Spleen (tissue), 11 donors: ENCODE measurements at regions not wholly inside any gene's neighbourhood (a gene's known extent, or its start where the extent isn't known, plus 50 kb on each side); places are given as distances from the start of the nearest gene placed in this dataset.

Experiments used
- DNase-seq: peaks from one replicate; pipeline ENCODE4 v3.0.0-alpha.2; 2020
- H3K27ac ChIP-seq, 8 donors: fragments of 200-600 bp; sonication (generic) in 7 of 8; 1 replicate in 4 of 8; 2 replicates in 4 of 8; pipeline versions ENCODE4 v1.5.0 to v1.8.0; 2016 to 2021; ENCODE audit warnings: inconsistent platforms in 4 of 8, mild to moderate bottlenecking in 4 of 8, moderate library complexity in 1 of 8
- H3K27me3 ChIP-seq, 7 donors: fragments of 200-600 bp; sonication (generic) in 6 of 7; replicated peaks in 1 of 7; 1 replicate in 4 of 7; 2 replicates in 3 of 7; pipeline versions ENCODE4 v1.5.0 to v1.8.0; 2016 to 2021; ENCODE audit warnings: inconsistent platforms in 3 of 7, mild to moderate bottlenecking in 1 of 7
- H3K36me3 ChIP-seq, 6 donors: fragments of 200-600 bp; sonication (generic) in 5 of 6; 1 replicate in 4 of 6; 2 replicates in 2 of 6; pipeline versions ENCODE4 v1.5.0 to v1.8.0; 2016 to 2021; ENCODE audit warnings: inconsistent platforms in 2 of 6
- H3K4me1 ChIP-seq, 6 donors: fragments of 200-600 bp; sonication (generic) in 5 of 6; 1 replicate in 3 of 6; 2 replicates in 3 of 6; pipeline versions ENCODE4 v1.5.0 to v1.8.0; 2016 to 2021; ENCODE audit warnings: inconsistent platforms in 3 of 6
- H3K4me3 ChIP-seq, 8 donors: fragments of 200-600 bp; sonication (generic) in 7 of 8; 1 replicate in 4 of 8; 2 replicates in 4 of 8; pipeline versions ENCODE4 v1.5.0 to v1.8.0; 2016 to 2021; ENCODE audit warnings: inconsistent platforms in 4 of 8, mild to moderate bottlenecking in 4 of 8, moderate library complexity in 2 of 8
- H3K9me3 ChIP-seq, 8 donors: fragments of 200-600 bp; sonication (generic) in 7 of 8; 1 replicate in 4 of 8; 2 replicates in 4 of 8; pipeline versions ENCODE4 v1.5.0 to v1.8.0; 2016 to 2021; ENCODE audit warnings: inconsistent platforms in 4 of 8
- POLR2A ChIP-seq, 3 donors: fragments of 450-650 bp; IDR thresholded peaks; one replicate each; pipeline ENCODE4 v1.5.1; 2017; ENCODE audit warnings: antibody characterized with exemption in 3 of 3, mild to moderate bottlenecking in 1 of 3
- POLR2AphosphoS5 ChIP-seq, 3 donors: sonication (generic); formaldehyde crosslinking; IDR thresholded peaks; one replicate each; pipeline ENCODE4 v1.5.1; 2017; ENCODE audit warnings: antibody characterized with exemption in 3 of 3
- WGBS, 5 donors: extraction: QIAGEN DNeasy Blood & Tissue Kit in 3 of 5; methylation state at CpG; one replicate each; pipeline versions ENCODE4 v1.1.5 to v1.1.7; 2013 to 2018; 5-methylcytosine and 5-hydroxymethylcytosine counted together
- intact Hi-C: fragments of 100-400 bp; cut with DNase I; formaldehyde crosslinking; loops from one replicate; pipeline ENCODE4 v1.15.0; 2023; ENCODE audit warnings: low total_unique reads
- TF ChIP-seq, protein P1 (sequence below), 11 experiments: fragments of 200-600 bp in 7 of 11; fragments of 450-650 bp in 4 of 11; sonication (generic) in 4 of 11; IDR thresholded peaks in 8 of 11; conservative IDR thresholded peaks in 3 of 11; 1 replicate in 7 of 11; 2 replicates in 4 of 11; pipeline versions ENCODE4 v1.4.0 to v1.8.0; 2016 to 2021; ENCODE audit warnings: antibody characterized with exemption in 11 of 11, inconsistent platforms in 4 of 11, mild to moderate bottlenecking in 1 of 11
- donor health status: healthy with polysubstance abuse.
- donor health status: DM: no; HTN: no; CAD: no; lungs with moderate emphysema.
- donor health status: DM: no; HTN: no; CAD: no.
- donor health status: Bipolar disorder and iron deficiency.
- donor health status: healthy.
- donor health status: DM: no; HTN: no; CAD: no.
- donor health status: DM: yes; HTN: yes; CAD: no.

DNA sequence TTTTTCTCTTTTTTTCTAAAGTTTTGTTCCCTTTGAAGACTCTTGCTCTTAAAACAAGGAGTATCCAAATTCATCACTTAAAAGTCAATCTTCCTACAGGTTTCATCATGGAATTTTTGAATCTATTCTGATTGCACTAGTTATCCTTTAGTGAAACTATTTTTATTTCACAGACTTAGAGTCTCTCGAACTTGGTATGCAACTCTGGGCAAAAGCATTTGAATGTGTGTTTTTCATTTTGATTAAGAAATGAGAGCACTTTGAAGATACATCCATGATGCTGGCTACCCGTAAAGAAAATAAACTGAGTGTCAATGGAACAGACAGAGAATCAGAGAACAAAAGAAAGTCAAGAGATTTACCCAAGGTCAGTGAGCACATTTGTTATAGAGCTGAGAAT lies 586.5 kb downstream of the EPM2A start:
- TF ChIP-seq, protein P1, sequence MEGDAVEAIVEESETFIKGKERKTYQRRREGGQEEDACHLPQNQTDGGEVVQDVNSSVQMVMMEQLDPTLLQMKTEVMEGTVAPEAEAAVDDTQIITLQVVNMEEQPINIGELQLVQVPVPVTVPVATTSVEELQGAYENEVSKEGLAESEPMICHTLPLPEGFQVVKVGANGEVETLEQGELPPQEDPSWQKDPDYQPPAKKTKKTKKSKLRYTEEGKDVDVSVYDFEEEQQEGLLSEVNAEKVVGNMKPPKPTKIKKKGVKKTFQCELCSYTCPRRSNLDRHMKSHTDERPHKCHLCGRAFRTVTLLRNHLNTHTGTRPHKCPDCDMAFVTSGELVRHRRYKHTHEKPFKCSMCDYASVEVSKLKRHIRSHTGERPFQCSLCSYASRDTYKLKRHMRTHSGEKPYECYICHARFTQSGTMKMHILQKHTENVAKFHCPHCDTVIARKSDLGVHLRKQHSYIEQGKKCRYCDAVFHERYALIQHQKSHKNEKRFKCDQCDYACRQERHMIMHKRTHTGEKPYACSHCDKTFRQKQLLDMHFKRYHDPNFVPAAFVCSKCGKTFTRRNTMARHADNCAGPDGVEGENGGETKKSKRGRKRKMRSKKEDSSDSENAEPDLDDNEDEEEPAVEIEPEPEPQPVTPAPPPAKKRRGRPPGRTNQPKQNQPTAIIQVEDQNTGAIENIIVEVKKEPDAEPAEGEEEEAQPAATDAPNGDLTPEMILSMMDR (IDR thresholded peaks at IDR 0.05 in 8 of 11, conservative IDR thresholded peaks at IDR 0.05 in 3 of 11): no peak
- TF ChIP-seq POLR2A (IDR thresholded peaks at IDR 0.05): no peak
- no peak for TF ChIP-seq POLR2AphosphoS5 (IDR thresholded peaks at IDR 0.05)
- 52 to 83% (median 68%) methylated on average over 2 of the region's 2 CpGs for WGBS, 5 donors

DNA sequence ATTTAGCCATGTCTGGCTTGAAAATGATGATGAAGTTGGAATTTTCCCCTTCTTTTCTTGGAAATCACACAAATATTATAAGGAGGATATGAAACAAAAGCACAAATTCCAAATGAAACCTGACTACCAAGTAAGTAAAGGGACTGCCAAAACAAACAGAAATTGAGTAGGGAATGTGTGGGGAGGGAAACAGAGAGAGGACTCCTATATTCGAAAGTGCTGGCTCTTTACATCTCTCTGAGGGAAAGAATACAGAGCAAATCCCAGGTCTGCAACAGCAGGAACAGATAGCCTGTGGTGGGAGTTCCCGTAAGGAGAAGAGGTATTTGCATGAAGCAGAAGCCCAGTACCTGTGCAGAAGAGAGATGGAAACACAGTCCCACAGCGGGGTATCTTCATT lies 583.7 kb downstream of the EPM2A start:
- Histone ChIP-seq H3K4me1 (no peaks in the 10 kb centered on the region), H3K36me3 (no peaks in the 10 kb centered on the region), H3K4me3 (no peak overlapping the region), H3K9me3 (no peaks in the 10 kb centered on the region), H3K27me3 (no peaks in the 10 kb centered on the region), H3K27ac (no peak overlapping the region)
- DNase-seq: no peak
- TF ChIP-seq POLR2AphosphoS5 (IDR thresholded peaks at IDR 0.05) (no peak), POLR2A (IDR thresholded peaks at IDR 0.05) (no peak)
- TF ChIP-seq, protein P1 (IDR thresholded peaks at IDR 0.05 in 8 of 11, conservative IDR thresholded peaks at IDR 0.05 in 3 of 11): no peak
- WGBS, 5 donors: 87 to 91% (median 89%) methylated on average over 3 of the region's 3 CpGs
- intact Hi-C loops: no loop called here

More for the DNA sequence above, 586.5 kb downstream of the EPM2A start:
- Histone ChIP-seq H3K27ac (no peak overlapping the region), H3K9me3 (no peaks in the 10 kb centered on the region), H3K27me3 (no peaks in the 10 kb centered on the region), H3K4me1 (no peaks in the 10 kb centered on the region), H3K4me3 (no peak overlapping the region), H3K36me3 (no peaks in the 10 kb centered on the region)
- no peak for DNase-seq
- intact Hi-C loops: no loop called here

DNA sequence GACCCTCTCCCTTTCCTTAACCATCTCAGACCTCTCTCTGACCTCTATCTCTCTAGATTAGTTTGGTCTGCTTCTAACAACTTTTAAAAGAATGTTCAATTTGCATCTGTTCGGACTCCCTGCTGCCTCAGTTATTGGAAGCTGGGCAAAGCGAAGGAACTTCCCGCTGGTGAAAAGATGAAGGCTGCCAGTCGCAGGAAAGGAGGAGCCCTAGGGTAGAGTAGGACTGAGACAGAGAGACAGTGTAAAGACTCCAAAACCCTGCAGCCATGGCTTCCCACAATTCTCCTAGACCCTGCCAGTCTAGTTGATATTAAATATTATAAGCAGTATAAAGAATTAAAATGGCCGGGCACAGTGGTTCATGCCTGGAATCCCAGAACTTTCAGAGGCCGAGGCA lies 581.8 kb downstream of the EPM2A start:
- H3K4me1 ChIP-seq: no peaks in the 10 kb centered on the region
- peaks cover 0 to 14% (median 10%) of the 10 kb centered on the region in 8 donors for H3K9me3 ChIP-seq
- no peak overlapping the region for H3K27ac ChIP-seq
- no peaks in the 10 kb centered on the region for H3K36me3 ChIP-seq
- H3K27me3 ChIP-seq: no peaks in the 10 kb centered on the region
- TF ChIP-seq, protein P1 (IDR thresholded peaks at IDR 0.05 in 8 of 11, conservative IDR thresholded peaks at IDR 0.05 in 3 of 11): no peak
- no peak for TF ChIP-seq POLR2A (IDR thresholded peaks at IDR 0.05)
- no peak for TF ChIP-seq POLR2AphosphoS5 (IDR thresholded peaks at IDR 0.05)
- intact Hi-C loops: no loop called here
- 87 to 92% (median 90%) methylated on average over 6 of the region's 6 CpGs for WGBS, 5 donors
- H3K4me3 ChIP-seq: no peak overlapping the region
- DNase-seq: no peak

GRCh38 chr6:145155411-145155810 lies 579.9 kb downstream of the EPM2A start:
- intact Hi-C loops: no loop called here
- no peak overlapping the region for H3K4me3 ChIP-seq
- peaks cover 4 to 30% (median 25%) of the 10 kb centered on the region in 8 donors for H3K9me3 ChIP-seq
- no peaks in the 10 kb centered on the region for H3K27me3 ChIP-seq
- no peak for TF ChIP-seq POLR2AphosphoS5 (IDR thresholded peaks at IDR 0.05)
- TF ChIP-seq, protein P1 (IDR thresholded peaks at IDR 0.05 in 8 of 11, conservative IDR thresholded peaks at IDR 0.05 in 3 of 11): no peak
- no peak for TF ChIP-seq POLR2A (IDR thresholded peaks at IDR 0.05)
- WGBS, 5 donors: 73 to 94% (median 85%) methylated on average over 1 of the region's 1 CpG
- H3K27ac ChIP-seq: no peak overlapping the region
- no peaks in the 10 kb centered on the region for H3K4me1 ChIP-seq
- no peaks in the 10 kb centered on the region for H3K36me3 ChIP-seq
- no peak for DNase-seq
